ENCODE measurements at regions not wholly inside any gene's neighbourhood (a gene's known extent, or its start where the extent isn't known, plus 50 kb on each side); places are given as distances from the start of the nearest gene placed in this dataset.

GRCh38 chr16:51436742-51437141 lies 285.7 kb upstream of the SALL1 start:
- no peaks in the 10 kb centered on the region for H3K36me3 Mint-ChIP-seq (ENCODE audit: low read depth)
- H3K27ac Mint-ChIP-seq, result no peak overlapping the region
- H3K4me1 Mint-ChIP-seq (ENCODE audit: low read depth), result peaks cover 25% of the 10 kb centered on the region
- peaks cover 8% of the 10 kb centered on the region for H3K27me3 Mint-ChIP-seq (ENCODE audit: insufficient read depth)
- TF ChIP-seq CTCF (IDR thresholded peaks at IDR 0.05), result no peak
- no peak for DNase-seq
- no peak overlapping the region for H3K4me3 Mint-ChIP-seq
- no peaks in the 10 kb centered on the region for H3K9me3 Mint-ChIP-seq

GRCh38 chr16:51434567-51435198 lies 283.6 kb upstream of the SALL1 start:
- H3K4me3 Mint-ChIP-seq, result no peak overlapping the region
- H3K27ac Mint-ChIP-seq, result no peak overlapping the region

GRCh38 chr16:51433599-51433998 lies 282.5 kb upstream of the SALL1 start:
- Mint-ChIP-seq H3K36me3 (ENCODE audit: low read depth) (no peaks in the 10 kb centered on the region), H3K4me1 (ENCODE audit: low read depth) (peaks cover 38% of the 10 kb centered on the region), H3K4me3 (no peak overlapping the region), H3K9me3 (no peaks in the 10 kb centered on the region), H3K27ac (no peak overlapping the region), H3K27me3 (ENCODE audit: insufficient read depth) (peaks cover 2% of the 10 kb centered on the region)
- DNase-seq, result no peak
- no peak for TF ChIP-seq CTCF (IDR thresholded peaks at IDR 0.05)

More at GRCh38 chr16:51434567-51435198, 283.6 kb upstream of the SALL1 start:
- no peaks in the 10 kb centered on the region for H3K36me3 Mint-ChIP-seq (ENCODE audit: low read depth)
- DNase-seq, result no peak
- H3K27me3 Mint-ChIP-seq (ENCODE audit: insufficient read depth), result peaks cover 2% of the 10 kb centered on the region
- H3K4me1 Mint-ChIP-seq (ENCODE audit: low read depth), result peaks cover 29% of the 10 kb centered on the region
- TF ChIP-seq CTCF (IDR thresholded peaks at IDR 0.05), result no peak
- no peaks in the 10 kb centered on the region for H3K9me3 Mint-ChIP-seq

GRCh38 chr16:51431517-51432241 lies 280.6 kb upstream of the SALL1 start:
- no peak for TF ChIP-seq CTCF (IDR thresholded peaks at IDR 0.05)
- H3K4me1 Mint-ChIP-seq (ENCODE audit: low read depth), result peaks cover 38% of the 10 kb centered on the region

GRCh38 chr16:51430716-51431369 lies 279.8 kb upstream of the SALL1 start:
- Mint-ChIP-seq H3K27me3 (ENCODE audit: insufficient read depth) (peaks cover 2% of the 10 kb centered on the region), H3K4me3 (peak overlapping the region; percentile 63), H3K4me1 (ENCODE audit: low read depth) (peaks cover 38% of the 10 kb centered on the region), H3K27ac (peak overlapping the region; percentile 84), H3K9me3 (no peaks in the 10 kb centered on the region), H3K36me3 (ENCODE audit: low read depth) (no peaks in the 10 kb centered on the region)
- no peak for TF ChIP-seq CTCF (IDR thresholded peaks at IDR 0.05)
- DNase-seq, result peak; percentile 2

More at GRCh38 chr16:51431517-51432241, 280.6 kb upstream of the SALL1 start:
- DNase-seq, result peak; percentile 99
- Mint-ChIP-seq H3K27ac (peak overlapping the region; percentile 84), H3K27me3 (ENCODE audit: insufficient read depth) (peaks cover 2% of the 10 kb centered on the region), H3K9me3 (no peaks in the 10 kb centered on the region), H3K36me3 (ENCODE audit: low read depth) (no peaks in the 10 kb centered on the region), H3K4me3 (peak overlapping the region; percentile 63)

Data from HFFc6 (cell line).